HG03457 (cell line): ENCODE measurements at regions not wholly inside any gene's neighbourhood (a gene's known extent, or its start where the extent isn't known, plus 50 kb on each side); places are given as distances from the start of the nearest gene placed in this dataset.

Experiments
- ATAC-seq: cut with Tn5 transposase; IDR thresholded peaks from one replicate; pipeline ENCODE4 v1.9.1; 2021; ENCODE audit warnings: moderate number of reproducible peaks; ENCODE audit not compliant: unreplicated experiment

- no peak for ATAC-seq
Observed at GRCh38 chr13:64869539-64869938, 2360.6 kb downstream of the PCDH9 start.

DNA sequence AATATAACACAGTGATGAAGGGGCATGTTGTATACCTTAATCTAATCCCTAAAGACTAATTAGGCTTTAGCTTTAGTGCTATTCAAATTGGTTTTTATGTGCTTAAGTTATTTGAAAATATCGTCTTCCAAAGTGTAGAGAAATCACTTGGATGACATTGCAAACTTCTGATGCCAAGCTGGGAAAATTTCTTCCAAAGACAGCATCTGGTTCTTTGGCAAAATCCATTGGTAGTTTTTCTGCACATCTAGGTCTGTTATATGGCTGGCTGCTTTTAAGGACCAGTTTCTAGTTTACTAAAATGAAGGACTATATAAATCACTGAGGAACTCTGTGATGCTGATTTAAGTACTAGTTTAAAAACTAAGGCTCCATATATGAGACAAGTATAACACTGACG, 2362.3 kb downstream of the PCDH9 start:
- ATAC-seq, result no peak

DNA sequence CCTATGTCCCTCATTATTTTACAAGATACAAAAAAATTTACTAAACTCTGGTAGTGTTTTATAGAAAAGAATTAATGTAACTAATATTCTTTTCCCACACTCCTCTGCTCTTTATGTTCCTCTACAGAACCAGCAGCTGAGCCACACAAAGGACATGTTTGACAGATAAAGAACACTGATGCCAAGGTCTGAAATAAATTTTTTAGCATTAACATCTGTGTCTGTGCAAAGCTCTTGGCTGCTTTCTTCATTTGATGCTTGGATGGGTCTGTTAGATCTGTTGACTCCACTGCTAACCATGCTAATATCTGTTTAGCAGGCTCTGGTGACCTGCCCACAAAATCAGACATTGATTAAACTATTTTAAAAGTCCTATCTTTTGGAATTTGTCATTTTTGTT, 2363.8 kb downstream of the PCDH9 start:
- ATAC-seq, result no peak

- ATAC-seq, result no peak
Observed at GRCh38 chr13:64855506-64855905, 2374.6 kb downstream of the PCDH9 start.

- no peak for ATAC-seq
Observed at GRCh38 chr13:64850017-64850416, 2380.1 kb downstream of the PCDH9 start.

DNA sequence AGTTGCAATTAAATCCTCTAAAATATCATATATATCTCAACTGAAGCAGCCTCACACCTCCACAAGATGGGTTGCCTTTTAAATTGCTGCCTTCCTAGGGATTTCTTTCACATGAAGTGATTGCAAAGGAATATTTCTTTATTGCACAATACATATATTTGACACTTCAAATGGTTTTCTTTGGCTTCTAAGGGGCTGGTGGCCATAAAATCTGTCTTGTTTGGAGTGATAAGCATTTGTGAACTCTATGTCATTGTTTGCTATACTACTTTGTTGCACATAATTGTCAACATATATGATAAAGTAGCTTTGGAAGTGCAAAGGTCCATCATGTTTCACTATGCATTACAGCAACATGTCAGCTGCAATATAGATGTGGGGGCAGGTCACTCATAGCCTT, 2380.9 kb downstream of the PCDH9 start:
- ATAC-seq, result no peak

- ATAC-seq, result no peak
Observed at GRCh38 chr13:64847767-64848166, 2382.4 kb downstream of the PCDH9 start.

GRCh38 chr13:64845110-64845509, 2385.0 kb downstream of the PCDH9 start:
- ATAC-seq, result no peak

GRCh38 chr13:64819081-64819480, 2411.1 kb downstream of the PCDH9 start:
- no peak for ATAC-seq

DNA sequence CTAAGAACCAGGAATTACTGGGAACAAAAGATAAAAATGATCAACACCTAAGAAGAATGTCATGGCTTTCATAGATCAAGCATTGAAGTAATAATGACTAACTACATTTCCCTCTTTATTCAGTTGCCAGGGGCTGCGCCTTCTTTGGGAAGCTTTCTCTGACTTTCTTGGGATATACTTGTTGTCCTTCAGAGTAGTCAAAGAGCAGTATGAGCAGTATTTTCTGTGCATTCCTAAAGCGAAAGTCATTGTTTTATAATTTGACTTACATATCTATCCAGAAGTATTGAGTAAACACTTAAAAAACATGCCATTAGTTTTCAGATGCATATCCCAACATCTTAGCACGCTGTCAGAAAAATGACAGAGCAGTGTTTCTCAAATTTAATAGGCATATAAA, 2412.4 kb downstream of the PCDH9 start:
- ATAC-seq, result no peak

DNA sequence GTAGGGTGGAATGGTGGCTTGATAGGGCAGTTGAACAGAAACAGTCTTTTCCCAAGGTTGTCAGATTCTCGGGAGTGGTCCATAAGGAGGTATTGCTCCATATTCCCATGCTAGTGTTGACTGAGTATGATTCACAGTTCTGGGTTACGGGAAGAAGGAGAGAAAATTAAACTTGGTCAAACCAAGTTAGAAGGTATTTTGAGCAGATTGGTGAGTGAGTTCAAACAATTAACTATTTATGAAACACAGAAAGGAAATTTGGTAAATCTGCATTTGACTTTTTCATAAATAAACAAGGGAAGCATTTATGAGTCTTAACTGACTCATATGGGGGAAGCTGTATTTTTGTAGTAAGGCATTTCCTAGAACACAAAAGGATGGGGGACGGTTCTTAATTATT, 2419.4 kb downstream of the PCDH9 start:
- ATAC-seq, result no peak

DNA sequence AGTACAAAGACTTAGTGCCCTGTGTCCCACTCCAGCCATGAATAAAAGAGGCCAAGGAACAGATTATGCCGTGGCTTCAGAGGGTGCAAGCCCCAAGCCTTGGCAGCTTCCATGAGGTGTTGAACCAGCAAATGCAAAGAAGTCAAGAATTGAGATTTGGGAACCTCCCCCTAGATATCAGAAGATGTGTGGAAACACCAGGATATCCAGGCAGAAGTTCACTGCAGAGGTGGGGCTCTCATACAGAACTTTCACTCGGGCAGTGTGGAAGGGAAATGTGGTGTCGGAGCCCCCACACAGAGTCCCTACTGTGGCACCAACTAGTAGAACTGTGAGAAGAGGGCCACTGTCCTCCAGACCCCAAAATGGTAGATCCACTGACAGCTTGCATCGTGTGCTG, 2421.4 kb downstream of the PCDH9 start:
- no peak for ATAC-seq

GRCh38 chr13:64801768-64802167, 2428.4 kb downstream of the PCDH9 start:
- ATAC-seq, result no peak

- ATAC-seq, result no peak
Observed at GRCh38 chr13:64798422-64798821, 2431.7 kb downstream of the PCDH9 start.

- ATAC-seq, result no peak
Observed at GRCh38 chr13:64793592-64793991, 2436.5 kb downstream of the PCDH9 start.

DNA sequence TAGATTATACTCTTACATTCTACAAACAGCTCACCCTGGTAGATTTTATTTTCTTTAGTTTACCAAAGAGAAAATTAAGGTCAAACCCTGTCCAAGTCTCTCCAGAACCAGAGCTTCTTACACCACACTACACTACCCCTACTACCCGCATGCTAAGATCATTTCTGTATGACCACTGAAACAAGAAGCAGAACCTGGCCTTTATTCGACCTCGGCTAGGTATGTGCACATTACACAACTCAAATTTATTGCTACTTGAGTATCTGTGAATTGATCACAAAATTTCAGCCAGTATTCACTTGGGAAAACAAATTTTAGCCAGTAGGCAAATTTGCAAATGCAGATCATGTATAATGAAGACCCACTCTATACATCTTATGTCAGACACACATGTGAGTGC, 2437.0 kb downstream of the PCDH9 start:
- no peak for ATAC-seq

DNA sequence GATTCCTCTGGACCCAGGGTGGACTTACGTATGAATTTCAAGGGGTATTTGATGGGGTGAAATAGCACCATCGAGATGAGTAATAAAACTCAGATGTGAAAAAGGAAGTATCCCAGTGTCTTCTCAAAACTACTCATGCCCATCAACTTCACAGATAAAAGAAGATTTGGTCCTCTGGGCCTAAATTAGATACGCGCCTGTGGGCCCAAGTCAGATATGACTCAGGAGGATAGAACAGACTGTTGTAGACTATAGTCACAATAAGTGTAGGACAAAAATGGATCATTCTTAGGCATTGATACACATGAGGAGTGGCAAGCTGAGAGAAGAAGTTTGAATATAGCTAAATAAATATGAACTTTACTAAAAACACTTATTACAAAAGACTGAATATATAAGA, 2438.8 kb downstream of the PCDH9 start:
- ATAC-seq, result no peak

- no peak for ATAC-seq
Observed at GRCh38 chr13:64782466-64782865, 2447.7 kb downstream of the PCDH9 start.

- ATAC-seq, result no peak
Observed at GRCh38 chr13:64778002-64778401, 2452.1 kb downstream of the PCDH9 start.

- ATAC-seq, result no peak
Observed at GRCh38 chr13:64774915-64775314, 2455.2 kb downstream of the PCDH9 start.

DNA sequence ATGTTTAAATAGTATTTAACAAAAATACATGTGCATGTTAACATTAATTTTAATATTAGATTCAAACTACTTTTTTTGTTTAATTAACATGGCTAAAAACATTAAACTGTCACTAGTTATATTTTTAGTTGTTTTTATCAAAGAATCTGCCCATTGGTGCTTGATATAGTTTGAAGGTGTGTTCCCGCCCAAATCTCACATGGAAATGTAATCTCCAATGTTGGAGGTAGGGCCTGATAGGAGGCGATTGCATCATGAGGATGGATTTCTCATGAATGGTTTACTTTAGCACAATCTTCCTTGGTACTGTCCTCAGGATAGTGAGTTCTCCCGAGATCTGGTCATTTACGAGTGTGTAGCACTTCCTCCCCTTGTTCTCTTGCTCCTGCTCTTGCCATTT, 2459.4 kb downstream of the PCDH9 start:
- no peak for ATAC-seq

DNA sequence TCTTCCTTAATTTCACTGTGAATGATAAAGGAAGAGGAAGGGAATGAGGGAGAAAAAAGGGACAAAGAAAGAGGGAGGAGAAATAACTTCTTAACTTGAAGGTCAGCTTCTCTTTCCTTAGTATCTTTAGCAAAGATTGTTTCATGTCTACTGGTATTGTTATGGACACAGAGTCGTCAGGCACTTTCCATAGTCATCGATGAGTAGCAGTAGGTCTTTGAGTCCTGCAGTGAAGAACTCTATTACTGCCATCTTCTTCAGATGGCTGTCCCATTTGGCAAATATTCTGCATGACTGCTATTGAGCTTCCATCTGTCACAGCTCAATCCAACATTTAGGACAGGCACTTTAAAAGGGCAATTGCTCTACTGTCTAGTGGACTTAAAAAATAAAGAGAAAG, 2463.1 kb downstream of the PCDH9 start:
- no peak for ATAC-seq

DNA sequence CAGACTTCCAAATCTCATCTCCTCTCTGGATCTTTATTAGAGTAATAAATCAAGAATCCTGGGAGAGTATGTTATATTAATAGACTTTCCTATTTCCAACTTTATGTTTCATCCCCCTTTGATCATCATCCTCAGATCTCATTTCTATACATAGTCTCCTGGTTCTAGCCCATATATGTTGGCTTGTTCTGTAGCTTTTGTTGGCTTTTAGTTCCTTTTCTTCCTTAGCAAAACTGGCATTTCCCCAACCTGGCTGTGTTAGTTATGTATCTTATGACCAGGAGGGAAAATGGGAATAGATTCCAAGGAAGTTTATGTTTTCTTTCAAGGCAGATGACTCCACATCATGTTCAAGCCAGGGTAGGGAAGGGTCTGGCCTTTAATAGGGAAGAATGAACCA, 2464.5 kb downstream of the PCDH9 start:
- no peak for ATAC-seq
